Osteocyte (in vitro differentiated cells): ENCODE measurements at regions not wholly inside any gene's neighbourhood (a gene's known extent, or its start where the extent isn't known, plus 50 kb on each side); places are given as distances from the start of the nearest gene placed in this dataset.

ENCODE experiments used
- DNase-seq: peaks from one replicate; pipeline ENCODE4 v3.0.0; 2021; ENCODE audit warnings: mixed read lengths; ENCODE audit not compliant: unreplicated experiment; ENCODE audit errors: extremely low spot score
- H3K27ac Mint-ChIP-seq: one replicate; pipeline ENCODE4 v1.8.0; 2021; ENCODE audit warnings: mild to moderate bottlenecking, mixed read lengths; ENCODE audit not compliant: unreplicated experiment
- H3K27me3 Mint-ChIP-seq: one replicate; pipeline ENCODE4 v1.8.0; 2021; ENCODE audit warnings: mixed read lengths; ENCODE audit not compliant: unreplicated experiment
- H3K36me3 Mint-ChIP-seq: one replicate; pipeline ENCODE4 v1.8.0; 2021; ENCODE audit warnings: mixed read lengths; ENCODE audit not compliant: unreplicated experiment
- H3K4me1 Mint-ChIP-seq: one replicate; pipeline ENCODE4 v1.8.0; 2021; ENCODE audit warnings: mixed read lengths; ENCODE audit not compliant: unreplicated experiment
- H3K4me3 Mint-ChIP-seq: one replicate; pipeline ENCODE4 v1.8.0; 2021; ENCODE audit warnings: mild to moderate bottlenecking, moderate library complexity, mixed read lengths; ENCODE audit not compliant: unreplicated experiment
- H3K9me3 Mint-ChIP-seq: one replicate; pipeline ENCODE4 v1.8.0; 2021; ENCODE audit warnings: mixed read lengths; ENCODE audit not compliant: unreplicated experiment
- TF ChIP-seq, protein P1 (sequence below): fragments of 200-600 bp; sonication (generic); IDR thresholded peaks from 2 replicates; pipeline ENCODE4 v1.5.0; 2021; ENCODE audit warnings: antibody characterized with exemption, mild to moderate bottlenecking, moderate library complexity

DNA sequence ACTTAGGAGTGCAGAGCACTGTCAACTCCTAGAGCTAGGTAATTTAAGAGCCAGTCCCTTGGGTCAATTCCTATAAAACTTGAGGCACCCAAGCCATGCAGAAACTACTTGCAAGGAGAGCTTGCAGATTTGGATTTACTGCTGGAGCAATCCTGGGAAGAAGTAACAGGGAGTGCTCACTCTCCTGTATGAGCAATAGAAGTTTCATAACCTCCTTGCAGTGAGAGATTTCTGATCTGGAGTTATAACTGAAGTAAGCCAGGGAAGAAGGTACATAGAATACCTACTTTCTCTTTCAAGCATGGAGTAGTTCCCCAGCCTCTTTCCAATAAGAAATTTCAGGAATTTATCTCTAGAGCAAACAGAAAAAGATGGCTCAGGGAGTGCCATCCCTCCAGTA is 650.1 kb upstream of the USP15 start:
- H3K4me1 Mint-ChIP-seq, result no peaks in the 10 kb centered on the region
- H3K27me3 Mint-ChIP-seq, result no peaks in the 10 kb centered on the region
- H3K27ac Mint-ChIP-seq, result no peak overlapping the region
- TF ChIP-seq, protein P1, sequence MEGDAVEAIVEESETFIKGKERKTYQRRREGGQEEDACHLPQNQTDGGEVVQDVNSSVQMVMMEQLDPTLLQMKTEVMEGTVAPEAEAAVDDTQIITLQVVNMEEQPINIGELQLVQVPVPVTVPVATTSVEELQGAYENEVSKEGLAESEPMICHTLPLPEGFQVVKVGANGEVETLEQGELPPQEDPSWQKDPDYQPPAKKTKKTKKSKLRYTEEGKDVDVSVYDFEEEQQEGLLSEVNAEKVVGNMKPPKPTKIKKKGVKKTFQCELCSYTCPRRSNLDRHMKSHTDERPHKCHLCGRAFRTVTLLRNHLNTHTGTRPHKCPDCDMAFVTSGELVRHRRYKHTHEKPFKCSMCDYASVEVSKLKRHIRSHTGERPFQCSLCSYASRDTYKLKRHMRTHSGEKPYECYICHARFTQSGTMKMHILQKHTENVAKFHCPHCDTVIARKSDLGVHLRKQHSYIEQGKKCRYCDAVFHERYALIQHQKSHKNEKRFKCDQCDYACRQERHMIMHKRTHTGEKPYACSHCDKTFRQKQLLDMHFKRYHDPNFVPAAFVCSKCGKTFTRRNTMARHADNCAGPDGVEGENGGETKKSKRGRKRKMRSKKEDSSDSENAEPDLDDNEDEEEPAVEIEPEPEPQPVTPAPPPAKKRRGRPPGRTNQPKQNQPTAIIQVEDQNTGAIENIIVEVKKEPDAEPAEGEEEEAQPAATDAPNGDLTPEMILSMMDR, result no peak
- no peaks in the 10 kb centered on the region for H3K36me3 Mint-ChIP-seq
- no peak for DNase-seq
- H3K4me3 Mint-ChIP-seq, result no peak overlapping the region
- peaks cover 11% of the 10 kb centered on the region for H3K9me3 Mint-ChIP-seq

DNA sequence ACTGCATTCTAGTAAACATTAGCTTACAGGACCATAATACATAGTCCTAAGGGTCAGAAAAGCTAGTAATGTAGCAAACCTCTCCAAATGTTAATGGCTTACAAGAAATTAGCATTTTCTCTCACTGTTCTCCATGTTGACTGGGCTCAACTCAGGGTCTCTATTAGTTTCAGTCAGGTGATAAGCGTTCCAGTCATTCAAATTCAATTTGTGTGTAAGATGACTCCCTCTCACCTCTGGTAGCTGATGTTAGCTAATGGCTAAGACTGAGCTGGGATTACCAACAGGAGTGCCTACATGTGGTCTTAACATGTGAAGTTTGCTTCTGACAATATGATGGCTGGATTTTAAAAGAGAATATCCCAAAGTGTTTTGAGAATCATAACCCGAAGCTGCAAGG is 630.5 kb upstream of the USP15 start:
- no peaks in the 10 kb centered on the region for H3K36me3 Mint-ChIP-seq
- no peaks in the 10 kb centered on the region for H3K27me3 Mint-ChIP-seq
- H3K4me3 Mint-ChIP-seq, result no peak overlapping the region
- no peaks in the 10 kb centered on the region for H3K9me3 Mint-ChIP-seq
- DNase-seq, result no peak
- H3K27ac Mint-ChIP-seq, result no peak overlapping the region
- TF ChIP-seq, protein P1, result no peak
- H3K4me1 Mint-ChIP-seq, result no peaks in the 10 kb centered on the region

DNA sequence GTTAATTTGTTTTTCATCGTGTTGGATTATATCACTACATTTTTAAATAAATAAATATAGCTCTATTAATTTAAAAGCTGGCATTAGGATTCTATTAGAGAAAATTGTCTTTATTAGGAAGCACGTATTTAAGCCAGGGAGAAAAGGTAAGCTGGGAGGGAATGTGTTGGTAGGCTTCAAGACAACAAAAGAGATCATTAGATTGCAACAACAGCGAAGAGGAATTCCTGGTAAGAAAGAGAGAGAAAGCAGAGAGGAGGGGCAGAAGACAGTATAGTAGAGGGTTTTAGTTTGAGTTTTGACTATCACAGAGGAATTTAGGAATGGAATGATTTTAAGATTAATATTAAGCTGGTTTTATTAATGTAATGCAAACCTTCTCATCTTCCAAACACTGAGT is 613.6 kb upstream of the USP15 start:
- no peak overlapping the region for H3K27ac Mint-ChIP-seq
- DNase-seq, result no peak
- H3K4me1 Mint-ChIP-seq, result no peaks in the 10 kb centered on the region
- no peaks in the 10 kb centered on the region for H3K27me3 Mint-ChIP-seq
- H3K4me3 Mint-ChIP-seq, result no peak overlapping the region
- H3K9me3 Mint-ChIP-seq, result peaks cover 3% of the 10 kb centered on the region
- no peaks in the 10 kb centered on the region for H3K36me3 Mint-ChIP-seq
- TF ChIP-seq, protein P1, result no peak

GRCh38 chr12:61647566-61647965 is 612.6 kb upstream of the USP15 start:
- no peak overlapping the region for H3K27ac Mint-ChIP-seq
- no peaks in the 10 kb centered on the region for H3K36me3 Mint-ChIP-seq
- no peaks in the 10 kb centered on the region for H3K27me3 Mint-ChIP-seq
- DNase-seq, result no peak
- H3K4me1 Mint-ChIP-seq, result no peaks in the 10 kb centered on the region
- H3K9me3 Mint-ChIP-seq, result no peaks in the 10 kb centered on the region
- TF ChIP-seq, protein P1, result no peak
- H3K4me3 Mint-ChIP-seq, result no peak overlapping the region

DNA sequence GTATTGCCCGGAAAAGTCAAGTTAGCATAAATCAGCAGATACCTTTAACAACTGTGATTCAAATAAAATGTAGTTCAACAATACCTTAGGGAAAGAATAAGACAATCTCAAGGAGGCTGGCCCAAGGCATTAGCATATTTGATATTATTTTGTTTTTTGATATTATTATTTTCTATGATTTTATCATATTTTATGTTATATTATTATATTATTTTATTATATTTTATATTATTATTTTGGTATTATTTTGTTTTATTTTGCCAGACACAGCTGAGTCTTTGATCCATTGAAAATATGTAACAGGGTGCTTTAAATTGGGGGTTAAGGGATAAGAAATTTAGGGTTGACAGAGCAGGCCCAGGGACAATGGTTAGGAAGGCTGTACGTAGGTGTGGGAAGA is 607.9 kb upstream of the USP15 start:
- Mint-ChIP-seq H3K27me3 (no peaks in the 10 kb centered on the region), H3K36me3 (no peaks in the 10 kb centered on the region), H3K4me3 (no peak overlapping the region), H3K4me1 (no peaks in the 10 kb centered on the region), H3K9me3 (no peaks in the 10 kb centered on the region), H3K27ac (no peak overlapping the region)
- DNase-seq, result no peak
- TF ChIP-seq, protein P1, result no peak
